ENCODE measurements at regions not wholly inside any gene's neighbourhood (a gene's known extent, or its start where the extent isn't known, plus 50 kb on each side); places are given as distances from the start of the nearest gene placed in this dataset.

DNA sequence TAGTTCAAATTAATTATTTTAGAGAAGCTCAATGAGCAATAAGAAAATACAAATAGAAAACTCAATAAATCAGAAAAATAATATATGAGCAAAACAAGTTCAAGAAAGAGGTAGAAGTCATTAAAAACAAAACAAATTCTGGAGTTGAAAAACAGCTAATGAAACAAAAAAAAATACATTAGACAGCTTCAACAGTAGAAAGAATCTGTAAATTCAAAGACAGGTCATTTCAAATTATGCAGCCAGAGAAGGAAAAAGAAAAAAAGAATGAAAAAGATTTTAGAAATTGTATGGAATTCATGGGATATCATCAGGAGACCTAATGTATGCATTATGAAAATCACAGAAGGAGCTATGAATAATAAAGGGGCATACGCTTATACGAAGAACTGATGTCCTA lies 795.3 kb upstream of the ADGRB3 start:
- Histone ChIP-seq H3K27ac (replicated peaks) (no peak overlapping the region), H3K4me1 (no peaks in the 10 kb centered on the region), H3K4me3 (no peak overlapping the region), H3K36me3 (no peaks in the 10 kb centered on the region), H3K9me3 (replicated peaks) (peaks cover 36% of the 10 kb centered on the region), H3K27me3 (ENCODE audit: low read depth) (no peaks in the 10 kb centered on the region)
- DNase-seq = no peak
- intact Hi-C loops (cut with micrococcal nuclease) = no loop called here
- TF ChIP-seq CTCF (IDR thresholded peaks at IDR 0.05; ENCODE audit: borderline replicate concordance) = no peak

- Histone ChIP-seq H3K27me3 (ENCODE audit: low read depth) (no peaks in the 10 kb centered on the region), H3K36me3 (no peaks in the 10 kb centered on the region), H3K4me1 (no peaks in the 10 kb centered on the region), H3K27ac (replicated peaks) (no peak overlapping the region), H3K4me3 (no peak overlapping the region), H3K9me3 (replicated peaks) (peaks cover 24% of the 10 kb centered on the region)
- DNase-seq = no peak
- TF ChIP-seq CTCF (IDR thresholded peaks at IDR 0.05; ENCODE audit: borderline replicate concordance) = no peak
- intact Hi-C loops (cut with micrococcal nuclease) = no loop called here
These were observed 809.7 kb upstream of the ADGRB3 start for GRCh38 chr6:67825201-67825895.

DNA sequence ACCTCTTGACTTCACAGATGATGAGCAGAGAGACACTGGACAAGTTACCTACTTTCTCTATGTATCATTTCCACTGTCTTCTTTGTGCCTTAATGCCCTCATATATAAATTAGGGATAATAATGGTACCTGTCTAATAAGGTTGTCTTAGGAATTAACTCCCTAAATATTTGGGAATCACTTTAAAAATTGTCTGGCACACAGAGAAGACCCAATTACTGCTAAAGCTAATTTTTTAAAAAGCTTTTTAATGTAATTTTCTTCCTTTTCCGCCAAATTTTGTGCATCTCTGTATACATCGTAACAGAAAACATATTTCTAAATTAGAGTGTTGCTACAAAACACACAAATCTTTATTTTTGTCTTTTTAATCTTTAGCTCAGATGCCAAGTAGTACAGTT lies 816.8 kb upstream of the ADGRB3 start:
- H3K36me3 ChIP-seq = no peaks in the 10 kb centered on the region
- no peaks in the 10 kb centered on the region for H3K27me3 ChIP-seq (ENCODE audit: low read depth)
- intact Hi-C loops (cut with micrococcal nuclease) = no loop called here
- no peak overlapping the region for H3K27ac ChIP-seq (replicated peaks)
- TF ChIP-seq CTCF (IDR thresholded peaks at IDR 0.05; ENCODE audit: borderline replicate concordance) = no peak
- DNase-seq = no peak
- H3K4me1 ChIP-seq = no peaks in the 10 kb centered on the region
- H3K9me3 ChIP-seq (replicated peaks) = peaks cover 51% of the 10 kb centered on the region
- no peak overlapping the region for H3K4me3 ChIP-seq

DNA sequence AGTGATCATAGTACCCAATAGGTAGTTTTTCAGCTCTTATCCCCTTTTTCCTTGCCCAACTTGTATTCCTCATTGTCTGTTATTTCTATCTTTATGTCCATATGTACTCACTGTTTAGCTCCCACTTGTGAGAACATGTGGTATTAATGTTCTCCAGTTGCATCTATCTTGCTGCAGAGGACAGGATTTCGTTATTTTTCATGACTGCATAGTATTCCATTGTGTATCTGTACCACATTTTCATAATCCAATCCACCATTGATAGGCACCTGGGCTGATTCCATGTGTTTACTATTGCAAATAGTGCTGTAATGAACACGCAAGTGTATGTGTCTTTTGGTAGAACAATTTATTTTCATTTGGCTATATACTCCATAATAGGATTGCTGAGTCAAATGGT lies 819.5 kb upstream of the ADGRB3 start:
- intact Hi-C loops (cut with micrococcal nuclease) = no loop called here

DNA sequence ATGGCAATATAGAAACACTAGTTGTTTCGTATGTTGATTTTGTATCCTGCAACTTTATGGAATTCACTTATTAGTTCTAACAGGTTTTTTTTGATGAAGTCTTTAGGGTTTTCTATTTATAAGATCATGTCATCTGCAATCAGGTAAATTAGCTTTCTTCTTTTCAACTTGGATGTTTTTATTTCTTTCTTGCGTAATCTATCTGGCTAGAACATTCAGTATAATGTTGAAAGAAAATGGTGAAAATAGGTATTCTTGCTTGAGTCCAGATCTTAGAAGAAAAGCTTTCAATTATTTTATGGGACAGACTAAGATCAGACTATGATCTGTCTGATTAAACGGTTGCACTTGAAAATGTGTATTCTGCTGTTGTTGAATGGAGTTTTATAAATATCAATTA lies 820.8 kb upstream of the ADGRB3 start:
- Histone ChIP-seq H3K4me3 (no peak overlapping the region), H3K4me1 (no peaks in the 10 kb centered on the region), H3K9me3 (replicated peaks) (peaks cover 54% of the 10 kb centered on the region), H3K27me3 (ENCODE audit: low read depth) (no peaks in the 10 kb centered on the region), H3K27ac (replicated peaks) (no peak overlapping the region), H3K36me3 (no peaks in the 10 kb centered on the region)
- DNase-seq = no peak
- intact Hi-C loops (cut with micrococcal nuclease) = no loop called here
- TF ChIP-seq CTCF (IDR thresholded peaks at IDR 0.05; ENCODE audit: borderline replicate concordance) = no peak

More for the DNA sequence above, 819.5 kb upstream of the ADGRB3 start:
- DNase-seq = no peak
- TF ChIP-seq CTCF (IDR thresholded peaks at IDR 0.05; ENCODE audit: borderline replicate concordance) = no peak
- H3K4me3 ChIP-seq = no peak overlapping the region
- H3K9me3 ChIP-seq (replicated peaks) = peaks cover 62% of the 10 kb centered on the region
- no peak overlapping the region for H3K27ac ChIP-seq (replicated peaks)
- H3K4me1 ChIP-seq = no peaks in the 10 kb centered on the region
- no peaks in the 10 kb centered on the region for H3K36me3 ChIP-seq
- no peaks in the 10 kb centered on the region for H3K27me3 ChIP-seq (ENCODE audit: low read depth)

All from left ventricle myocardium inferior (tissue), 1 donor.